SK-N-SH (cell line): ENCODE measurements at regions not wholly inside any gene's neighbourhood (a gene's known extent, or its start where the extent isn't known, plus 50 kb on each side); places are given as distances from the start of the nearest gene placed in this dataset.

Experiments used
- CTCF ChIA-PET: fragments of 300-600, 350-600 bp; formaldehyde crosslinking; extraction: SDS; loops from one replicate; lab custom pipeline; 2021; lab: Yijun Ruan, JAX
- POLR2A ChIA-PET: fragments of 350-600 bp; sonication (Branson Sonifier 250); formaldehyde crosslinking; extraction: SDS; loops from one replicate; lab custom pipeline; 2020; ENCODE audit warnings: antibody characterized with exemption, inconsistent platforms; lab: Yijun Ruan, JAX
- DNase-seq: peaks from one replicate; pipeline ENCODE4 v3.0.0; 2012
- H2AFZ ChIP-seq: fragments of 200-600 bp; sonication (generic); 2 replicates; pipeline ENCODE4 v1.8.1; 2016; ENCODE audit warnings: antibody characterized with exemption, mild to moderate bottlenecking, low read depth
- H3F3A ChIP-seq: fragments of 200-600 bp; sonication (generic); replicated peaks from 2 replicates; pipeline ENCODE3; 2016; ENCODE audit warnings: antibody characterized with exemption, mild to moderate bottlenecking; ENCODE audit not compliant: insufficient read depth
- H3K27ac ChIP-seq, 2 experiments: fragments of 200-500 bp in 1 of 2; fragments of 200-600 bp in 1 of 2; sonication (Bioruptor generic) in 1 of 2; sonication (generic), shearing (Covaris generic) in 1 of 2; 2 replicates each; pipeline versions ENCODE4 v1.5.1 to v1.6.1; 2014 to 2016; ENCODE audit warnings: low read depth in 2 of 2, inconsistent platforms in 1 of 2, low read length in 1 of 2, mild to moderate bottlenecking in 1 of 2, mixed read lengths in 1 of 2
- H3K27me3 ChIP-seq: fragments of 200-600 bp; sonication (generic), shearing (Covaris generic); 2 replicates; pipeline ENCODE4 v1.6.1; 2016; ENCODE audit warnings: mixed run types; ENCODE audit not compliant: insufficient read depth
- H3K36me3 ChIP-seq, 2 experiments: fragments of 200-500 bp in 1 of 2; fragments of 200-600 bp in 1 of 2; sonication (Bioruptor generic) in 1 of 2; sonication (generic) in 1 of 2; replicated peaks in 1 of 2; 2 replicates each; pipeline versions ENCODE3 to v1.5.1; 2014 to 2016; ENCODE audit warnings: low read length in 1 of 2, mild to moderate bottlenecking in 1 of 2; ENCODE audit not compliant: insufficient read depth in 2 of 2, control insufficient read depth in 1 of 2
- H3K4me1 ChIP-seq, 2 experiments: fragments of 200-500 bp in 1 of 2; fragments of 200-600 bp in 1 of 2; sonication (Bioruptor generic) in 1 of 2; sonication (generic), shearing (Covaris generic) in 1 of 2; 2 replicates each; pipeline versions ENCODE4 v1.5.1 to v1.6.1; 2014 to 2016; ENCODE audit warnings: low read depth in 1 of 2, low read length in 1 of 2, mixed run types in 1 of 2; ENCODE audit not compliant: insufficient read depth in 2 of 2, control insufficient read depth in 1 of 2
- H3K4me2 ChIP-seq: fragments of 200-600 bp; sonication (generic), shearing (Covaris generic); 2 replicates; pipeline ENCODE4 v1.6.1; 2017; ENCODE audit warnings: mixed run types
- H3K4me3 ChIP-seq, 2 experiments: fragments of 200-500 bp in 1 of 2; fragments of 200-600 bp in 1 of 2; sonication (Bioruptor generic) in 1 of 2; sonication (generic), shearing (Covaris generic) in 1 of 2; 2 replicates each; pipeline versions ENCODE4 v1.5.1 to v1.8.1; 2014 to 2016; ENCODE audit warnings: low read depth in 2 of 2, inconsistent platforms in 1 of 2, low read length in 1 of 2, mild to moderate bottlenecking in 1 of 2, mixed read lengths in 1 of 2, moderate library complexity in 1 of 2
- H3K79me2 ChIP-seq: fragments of 200-600 bp; sonication (generic); 2 replicates; pipeline ENCODE4 v1.8.1; 2017; ENCODE audit warnings: mild to moderate bottlenecking; ENCODE audit not compliant: insufficient read depth
- H3K9ac ChIP-seq: fragments of 200-600 bp; sonication (generic); 2 replicates; pipeline ENCODE4 v1.6.1; 2017; ENCODE audit warnings: mixed run types
- H3K9me2 ChIP-seq: fragments of 200-600 bp; sonication (generic); 2 replicates; pipeline ENCODE4 v1.6.1; 2017; ENCODE audit warnings: mixed run types
- H3K9me3 ChIP-seq: fragments of 200-600 bp; sonication (generic); 2 replicates; pipeline ENCODE4 v1.6.1; 2017; ENCODE audit warnings: mixed run types, mild to moderate bottlenecking, moderate library complexity
- H4K20me1 ChIP-seq: fragments of 200-600 bp; sonication (generic); 2 replicates; pipeline ENCODE4 v1.6.1; 2017; ENCODE audit warnings: mild to moderate bottlenecking, mixed run types; ENCODE audit not compliant: insufficient read depth
- EP300 ChIP-seq, 2 experiments: IDR thresholded peaks; 2 replicates each; pipeline versions ENCODE4 v1.4.0 to v1.6.1; 2012; ENCODE audit warnings: borderline replicate concordance in 1 of 2, low read depth in 1 of 2, low read length in 1 of 2
- EZH2phosphoT487 ChIP-seq: fragments of 200-600 bp; sonication (generic); IDR thresholded peaks from 2 replicates; pipeline ENCODE4 v1.6.1; 2017; ENCODE audit warnings: low read depth, mixed run types, mild to moderate bottlenecking, antibody characterized with exemption, moderate library complexity, borderline replicate concordance
- FOSL2 ChIP-seq: IDR thresholded peaks from 2 replicates; pipeline ENCODE4 v1.4.0; 2012; ENCODE audit warnings: low read depth, mild to moderate bottlenecking, moderate library complexity, borderline replicate concordance
- JUND ChIP-seq: IDR thresholded peaks from 2 replicates; pipeline ENCODE4 v1.4.0; 2012
- NFIC ChIP-seq: IDR thresholded peaks from 2 replicates; pipeline ENCODE4 v1.4.0; 2012; ENCODE audit warnings: borderline replicate concordance
- PBX3 ChIP-seq: IDR thresholded peaks from 2 replicates; pipeline ENCODE4; 2012
- POLR2AphosphoS5 ChIP-seq: IDR thresholded peaks from 2 replicates; pipeline ENCODE4 v1.6.1; 2012; ENCODE audit warnings: low read depth, low read length
- TAF1 ChIP-seq: IDR thresholded peaks from 2 replicates; pipeline ENCODE4 v1.6.1; 2012; ENCODE audit warnings: low read depth, mild to moderate bottlenecking, low read length, moderate library complexity, borderline replicate concordance
- TCF12 ChIP-seq: IDR thresholded peaks from 2 replicates; pipeline ENCODE4 v1.4.0; 2012
- YY1 ChIP-seq: IDR thresholded peaks from 2 replicates; pipeline ENCODE4 v1.4.0; 2012; ENCODE audit warnings: low read depth, mild to moderate bottlenecking
- WGBS: methylation state at CpG from one replicate; pipeline ENCODE4 v1.1.6; 2017; ENCODE audit warnings: low lambda C conversion rate; 5-methylcytosine and 5-hydroxymethylcytosine counted together
- TF ChIP-seq, protein P1 (sequence below): fragments of 150-350 bp; IDR thresholded peaks from 2 replicates; pipeline ENCODE4 v1.6.1; 2017; ENCODE audit warnings: antibody characterized with exemption, low read length, low read depth, borderline replicate concordance
- TF ChIP-seq, protein P2 (sequence below): IDR thresholded peaks from 2 replicates; pipeline ENCODE4 v1.4.0; 2012; ENCODE audit warnings: low read depth
- TF ChIP-seq, protein P3 (sequence below): IDR thresholded peaks from 2 replicates; pipeline ENCODE4 v1.6.1; 2012; ENCODE audit warnings: mild to moderate bottlenecking, low read depth, low read length, moderate library complexity
- TF ChIP-seq, protein P4 (sequence below): fragments of 200-600 bp; sonication (generic); IDR thresholded peaks from 2 replicates; pipeline ENCODE4 v1.6.1; 2017; ENCODE audit warnings: antibody characterized with exemption, mild to moderate bottlenecking, moderate library complexity

DNA sequence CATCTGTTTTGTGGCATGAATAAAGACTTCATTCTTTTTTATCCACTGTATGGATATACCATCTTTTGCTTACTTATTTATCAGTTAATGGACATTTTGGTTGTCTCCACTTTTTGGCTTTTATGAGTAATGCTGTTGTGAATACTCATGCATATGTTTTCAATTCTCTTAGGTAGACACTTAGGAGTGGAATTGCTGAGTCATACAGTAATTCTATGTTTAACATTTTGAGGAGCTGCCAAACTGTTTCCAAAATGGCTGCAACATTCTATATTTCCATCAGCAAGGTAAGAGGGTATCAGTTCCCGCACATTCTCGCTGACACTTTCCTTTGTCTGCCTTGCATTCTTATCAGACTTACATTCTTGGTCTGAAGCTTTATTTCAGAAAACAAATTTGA lies 191.1 kb downstream of the WNT5A start:
- TF ChIP-seq PBX3 (peak; percentile 46), FOSL2 (peak; percentile 57; the same call in 1 of the 2 replicates), TCF12 (peak; percentile 92), JUND (peak; percentile 67), TAF1 (no peak), YY1 (peak; percentile 75; the same call in 1 of the 2 replicates), POLR2AphosphoS5 (peak; percentile 54; the same call in 1 of the 2 replicates), NFIC (peak; percentile 66; the same call in 1 of the 2 replicates), EZH2phosphoT487 (no peak), EP300 (IDR thresholded peaks at IDR 0.05; ENCODE audit: borderline replicate concordance in 1 of 2, low read depth in 1 of 2, low read length in 1 of 2) (peak in 1 of 2 experiments; percentile 54; a peak in 1 of 4 replicates)
- TF ChIP-seq, protein P1, sequence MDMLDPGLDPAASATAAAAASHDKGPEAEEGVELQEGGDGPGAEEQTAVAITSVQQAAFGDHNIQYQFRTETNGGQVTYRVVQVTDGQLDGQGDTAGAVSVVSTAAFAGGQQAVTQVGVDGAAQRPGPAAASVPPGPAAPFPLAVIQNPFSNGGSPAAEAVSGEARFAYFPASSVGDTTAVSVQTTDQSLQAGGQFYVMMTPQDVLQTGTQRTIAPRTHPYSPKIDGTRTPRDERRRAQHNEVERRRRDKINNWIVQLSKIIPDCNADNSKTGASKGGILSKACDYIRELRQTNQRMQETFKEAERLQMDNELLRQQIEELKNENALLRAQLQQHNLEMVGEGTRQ: no peak
- TF ChIP-seq, protein P2, sequence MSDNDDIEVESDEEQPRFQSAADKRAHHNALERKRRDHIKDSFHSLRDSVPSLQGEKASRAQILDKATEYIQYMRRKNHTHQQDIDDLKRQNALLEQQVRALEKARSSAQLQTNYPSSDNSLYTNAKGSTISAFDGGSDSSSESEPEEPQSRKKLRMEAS: no peak
- TF ChIP-seq, protein P3, sequence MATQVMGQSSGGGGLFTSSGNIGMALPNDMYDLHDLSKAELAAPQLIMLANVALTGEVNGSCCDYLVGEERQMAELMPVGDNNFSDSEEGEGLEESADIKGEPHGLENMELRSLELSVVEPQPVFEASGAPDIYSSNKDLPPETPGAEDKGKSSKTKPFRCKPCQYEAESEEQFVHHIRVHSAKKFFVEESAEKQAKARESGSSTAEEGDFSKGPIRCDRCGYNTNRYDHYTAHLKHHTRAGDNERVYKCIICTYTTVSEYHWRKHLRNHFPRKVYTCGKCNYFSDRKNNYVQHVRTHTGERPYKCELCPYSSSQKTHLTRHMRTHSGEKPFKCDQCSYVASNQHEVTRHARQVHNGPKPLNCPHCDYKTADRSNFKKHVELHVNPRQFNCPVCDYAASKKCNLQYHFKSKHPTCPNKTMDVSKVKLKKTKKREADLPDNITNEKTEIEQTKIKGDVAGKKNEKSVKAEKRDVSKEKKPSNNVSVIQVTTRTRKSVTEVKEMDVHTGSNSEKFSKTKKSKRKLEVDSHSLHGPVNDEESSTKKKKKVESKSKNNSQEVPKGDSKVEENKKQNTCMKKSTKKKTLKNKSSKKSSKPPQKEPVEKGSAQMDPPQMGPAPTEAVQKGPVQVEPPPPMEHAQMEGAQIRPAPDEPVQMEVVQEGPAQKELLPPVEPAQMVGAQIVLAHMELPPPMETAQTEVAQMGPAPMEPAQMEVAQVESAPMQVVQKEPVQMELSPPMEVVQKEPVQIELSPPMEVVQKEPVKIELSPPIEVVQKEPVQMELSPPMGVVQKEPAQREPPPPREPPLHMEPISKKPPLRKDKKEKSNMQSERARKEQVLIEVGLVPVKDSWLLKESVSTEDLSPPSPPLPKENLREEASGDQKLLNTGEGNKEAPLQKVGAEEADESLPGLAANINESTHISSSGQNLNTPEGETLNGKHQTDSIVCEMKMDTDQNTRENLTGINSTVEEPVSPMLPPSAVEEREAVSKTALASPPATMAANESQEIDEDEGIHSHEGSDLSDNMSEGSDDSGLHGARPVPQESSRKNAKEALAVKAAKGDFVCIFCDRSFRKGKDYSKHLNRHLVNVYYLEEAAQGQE: no peak
- TF ChIP-seq, protein P4, sequence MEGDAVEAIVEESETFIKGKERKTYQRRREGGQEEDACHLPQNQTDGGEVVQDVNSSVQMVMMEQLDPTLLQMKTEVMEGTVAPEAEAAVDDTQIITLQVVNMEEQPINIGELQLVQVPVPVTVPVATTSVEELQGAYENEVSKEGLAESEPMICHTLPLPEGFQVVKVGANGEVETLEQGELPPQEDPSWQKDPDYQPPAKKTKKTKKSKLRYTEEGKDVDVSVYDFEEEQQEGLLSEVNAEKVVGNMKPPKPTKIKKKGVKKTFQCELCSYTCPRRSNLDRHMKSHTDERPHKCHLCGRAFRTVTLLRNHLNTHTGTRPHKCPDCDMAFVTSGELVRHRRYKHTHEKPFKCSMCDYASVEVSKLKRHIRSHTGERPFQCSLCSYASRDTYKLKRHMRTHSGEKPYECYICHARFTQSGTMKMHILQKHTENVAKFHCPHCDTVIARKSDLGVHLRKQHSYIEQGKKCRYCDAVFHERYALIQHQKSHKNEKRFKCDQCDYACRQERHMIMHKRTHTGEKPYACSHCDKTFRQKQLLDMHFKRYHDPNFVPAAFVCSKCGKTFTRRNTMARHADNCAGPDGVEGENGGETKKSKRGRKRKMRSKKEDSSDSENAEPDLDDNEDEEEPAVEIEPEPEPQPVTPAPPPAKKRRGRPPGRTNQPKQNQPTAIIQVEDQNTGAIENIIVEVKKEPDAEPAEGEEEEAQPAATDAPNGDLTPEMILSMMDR: no peak
- TF ChIP-seq, all 33 proteins: peak for 8
- Histone ChIP-seq H3K27ac (peak overlapping the region; percentile 19 to 62; a peak in 3 of 4 replicates), H2AFZ (peak overlapping the region; percentile 42; the same call in 1 of the 2 replicates), H3K9ac (no peak overlapping the region), H3K79me2 (no peaks in the 10 kb centered on the region), H3K4me2 (no peak overlapping the region), H3K4me3 (no peak overlapping the region), H3K36me3 (no peaks in the 10 kb centered on the region), H4K20me1 (no peaks in the 10 kb centered on the region), H3F3A (no peaks in the 10 kb centered on the region), H3K4me1 (no peaks in the 10 kb centered on the region; a peak in 2 of 4 replicates), H3K27me3 (no peaks in the 10 kb centered on the region), H3K9me2 (no peaks in the 10 kb centered on the region), H3K9me3 (no peaks in the 10 kb centered on the region; the same call in 1 of the 2 replicates)
- WGBS: 87% methylated on average over 2 of the region's 2 CpGs
- no peak for DNase-seq
- ChIA-PET CTCF (no interaction called here), POLR2A (no interaction called here)
